Mesendoderm (in vitro differentiated cells): ENCODE measurements at regions not wholly inside any gene's neighbourhood (a gene's known extent, or its start where the extent isn't known, plus 50 kb on each side); places are given as distances from the start of the nearest gene placed in this dataset.

ENCODE experiments used
- DNase-seq: peaks from one replicate; pipeline ENCODE4 v3.0.0; 2013
- H2AK5ac ChIP-seq: 2 replicates; pipeline ENCODE4 v1.6.1; 2013; ENCODE audit warnings: low read length, inconsistent platforms
- H2BK120ac ChIP-seq: 2 replicates; pipeline ENCODE4 v1.6.1; 2013; ENCODE audit warnings: low read depth, mild to moderate bottlenecking, low read length, moderate library complexity, mixed read lengths
- H2BK15ac ChIP-seq: replicated peaks from 2 replicates; pipeline ENCODE4 v1.6.1; 2013; ENCODE audit warnings: low read depth, mild to moderate bottlenecking, moderate library complexity
- H2BK5ac ChIP-seq: 2 replicates; pipeline ENCODE4 v1.6.1; 2013; ENCODE audit warnings: low read length, inconsistent platforms
- H3K18ac ChIP-seq: 2 replicates; pipeline ENCODE4 v1.6.1; 2013; ENCODE audit warnings: mild to moderate bottlenecking, low read length, mixed read lengths
- H3K23ac ChIP-seq: one replicate; pipeline ENCODE4 v1.6.1; 2013; ENCODE audit warnings: low read length
- H3K27ac ChIP-seq: 2 replicates; pipeline ENCODE4 v1.5.1; 2013; ENCODE audit warnings: low read depth, mild to moderate bottlenecking, inconsistent platforms, low read length, moderate library complexity
- H3K27me3 ChIP-seq: 2 replicates; pipeline ENCODE4 v1.6.1; 2013; ENCODE audit warnings: low read length, control low read depth, mild to moderate bottlenecking, inconsistent platforms; ENCODE audit not compliant: insufficient read depth, poor library complexity
- H3K36me3 ChIP-seq: 2 replicates; pipeline ENCODE4 v1.6.1; 2013; ENCODE audit warnings: low read length, inconsistent platforms; ENCODE audit not compliant: control insufficient read depth, insufficient read depth
- H3K4ac ChIP-seq: one replicate; pipeline ENCODE4 v1.6.1; 2013; ENCODE audit warnings: low read depth, mild to moderate bottlenecking, low read length, moderate library complexity
- H3K4me1 ChIP-seq: 2 replicates; pipeline ENCODE4 v1.6.1; 2013; ENCODE audit warnings: low read depth, low read length, inconsistent platforms; ENCODE audit not compliant: control insufficient read depth
- H3K4me2 ChIP-seq: 2 replicates; pipeline ENCODE4 v1.6.1; 2013; ENCODE audit warnings: low read length
- H3K4me3 ChIP-seq: 2 replicates; pipeline ENCODE4 v1.5.1; 2013; ENCODE audit warnings: mild to moderate bottlenecking, low read length
- H3K56ac ChIP-seq: one replicate; pipeline ENCODE4 v1.6.1; 2013; ENCODE audit warnings: low read length
- H3K79me1 ChIP-seq: 2 replicates; pipeline ENCODE4 v1.6.1; 2013; ENCODE audit warnings: low read length, inconsistent platforms
- H3K79me2 ChIP-seq: 2 replicates; pipeline ENCODE4 v1.6.1; 2013; ENCODE audit warnings: mild to moderate bottlenecking, low read length; ENCODE audit not compliant: control insufficient read depth, insufficient read depth
- H3K9ac ChIP-seq: 2 replicates; pipeline ENCODE4 v1.6.1; 2013; ENCODE audit warnings: low read length, inconsistent platforms
- H4K5ac ChIP-seq: one replicate; pipeline ENCODE4 v1.6.1; 2013; ENCODE audit warnings: low read length
- H4K8ac ChIP-seq: one replicate; pipeline ENCODE4 v1.6.1; 2013; ENCODE audit warnings: low read depth, mild to moderate bottlenecking, control low read depth, low read length, moderate library complexity
- WGBS: extraction: QIAGEN DNeasy Blood & Tissue Kit; methylation state at CpG from one replicate; pipeline ENCODE4 v1.1.7; 2013; ENCODE audit warnings: low lambda C conversion rate, missing lambda C conversion rate; ENCODE audit not compliant: insufficient coverage; ENCODE audit errors: extremely low coverage; 5-methylcytosine and 5-hydroxymethylcytosine counted together

GRCh38 chr14:28596391-28596790 is 170.2 kb upstream of the FOXG1 start:
- Histone ChIP-seq H3K27ac (no peak overlapping the region), H3K9ac (no peak overlapping the region), H3K36me3 (no peaks in the 10 kb centered on the region), H2BK120ac (no peak overlapping the region), H4K5ac (no peak overlapping the region), H3K56ac (no peak overlapping the region), H3K4me2 (no peak overlapping the region), H3K4me1 (no peaks in the 10 kb centered on the region), H2BK5ac (no peak overlapping the region), H3K4ac (no peak overlapping the region), H3K18ac (no peak overlapping the region), H4K8ac (no peak overlapping the region), H3K4me3 (no peak overlapping the region), H3K79me1 (no peaks in the 10 kb centered on the region), H3K23ac (no peak overlapping the region), H3K27me3 (no peaks in the 10 kb centered on the region), H2AK5ac (no peak overlapping the region), H2BK15ac (no peak overlapping the region), H3K79me2 (no peaks in the 10 kb centered on the region)
- DNase-seq = no peak

GRCh38 chr14:28599191-28599590 is 167.4 kb upstream of the FOXG1 start:
- Histone ChIP-seq H3K4me3 (no peak overlapping the region), H2BK120ac (no peak overlapping the region), H3K4me2 (no peak overlapping the region), H4K8ac (no peak overlapping the region), H3K79me2 (no peaks in the 10 kb centered on the region), H2AK5ac (no peak overlapping the region), H3K4me1 (no peaks in the 10 kb centered on the region), H3K9ac (no peak overlapping the region), H3K27me3 (no peaks in the 10 kb centered on the region), H3K4ac (no peak overlapping the region), H3K56ac (no peak overlapping the region), H3K23ac (no peak overlapping the region), H4K5ac (no peak overlapping the region), H3K18ac (no peak overlapping the region), H2BK15ac (no peak overlapping the region), H3K79me1 (no peaks in the 10 kb centered on the region), H3K36me3 (no peaks in the 10 kb centered on the region), H3K27ac (no peak overlapping the region), H2BK5ac (no peak overlapping the region)
- no peak for DNase-seq
- no CpG with 5 or more reads among the region's 2 CpGs for WGBS

GRCh38 chr14:28599605-28600004 is 167.0 kb upstream of the FOXG1 start:
- Histone ChIP-seq H2BK15ac (no peak overlapping the region), H2BK5ac (no peak overlapping the region), H3K4ac (no peak overlapping the region), H3K23ac (no peak overlapping the region), H3K4me3 (no peak overlapping the region), H3K4me1 (no peaks in the 10 kb centered on the region), H4K8ac (no peak overlapping the region), H3K27ac (no peak overlapping the region), H4K5ac (no peak overlapping the region), H3K4me2 (no peak overlapping the region), H2AK5ac (no peak overlapping the region), H3K79me2 (no peaks in the 10 kb centered on the region), H3K18ac (no peak overlapping the region), H3K9ac (no peak overlapping the region), H3K27me3 (no peaks in the 10 kb centered on the region), H3K36me3 (no peaks in the 10 kb centered on the region), H2BK120ac (no peak overlapping the region), H3K79me1 (no peaks in the 10 kb centered on the region), H3K56ac (no peak overlapping the region)
- DNase-seq = no peak
- WGBS = no CpG with 5 or more reads among the region's 1 CpG

GRCh38 chr14:28603606-28604005 is 163.0 kb upstream of the FOXG1 start:
- Histone ChIP-seq H3K9ac (no peak overlapping the region), H3K27ac (no peak overlapping the region), H3K4me3 (no peak overlapping the region)

GRCh38 chr14:28607661-28608060 is 158.9 kb upstream of the FOXG1 start:
- Histone ChIP-seq H2AK5ac (no peak overlapping the region), H3K9ac (no peak overlapping the region), H3K4ac (no peak overlapping the region), H3K23ac (no peak overlapping the region), H3K27me3 (no peaks in the 10 kb centered on the region), H3K4me1 (no peaks in the 10 kb centered on the region), H3K56ac (no peak overlapping the region), H3K36me3 (no peaks in the 10 kb centered on the region), H3K79me2 (no peaks in the 10 kb centered on the region), H3K79me1 (no peaks in the 10 kb centered on the region), H3K4me3 (no peak overlapping the region), H2BK15ac (no peak overlapping the region), H3K27ac (no peak overlapping the region), H2BK120ac (no peak overlapping the region), H4K5ac (no peak overlapping the region), H3K4me2 (no peak overlapping the region), H3K18ac (no peak overlapping the region), H4K8ac (no peak overlapping the region), H2BK5ac (no peak overlapping the region)
- no CpG with 5 or more reads among the region's 5 CpGs for WGBS
- DNase-seq = no peak

More at GRCh38 chr14:28603606-28604005, 163.0 kb upstream of the FOXG1 start:
- Histone ChIP-seq H3K27me3 (no peaks in the 10 kb centered on the region), H3K36me3 (no peaks in the 10 kb centered on the region), H3K4me1 (no peaks in the 10 kb centered on the region), H2AK5ac (no peak overlapping the region), H3K18ac (no peak overlapping the region), H2BK120ac (no peak overlapping the region), H3K56ac (no peak overlapping the region), H2BK15ac (no peak overlapping the region), H3K4me2 (no peak overlapping the region), H3K79me2 (no peaks in the 10 kb centered on the region), H4K5ac (no peak overlapping the region), H3K4ac (no peak overlapping the region), H4K8ac (no peak overlapping the region), H3K79me1 (no peaks in the 10 kb centered on the region), H2BK5ac (no peak overlapping the region), H3K23ac (no peak overlapping the region)
- no peak for DNase-seq
- 100% methylated on average over 1 of the region's 6 CpGs for WGBS

GRCh38 chr14:28608443-28608842 is 158.1 kb upstream of the FOXG1 start:
- no peak overlapping the region for H3K56ac ChIP-seq
- no peak overlapping the region for H3K27ac ChIP-seq
- no peak overlapping the region for H4K8ac ChIP-seq
- no peak overlapping the region for H4K5ac ChIP-seq
- H3K9ac ChIP-seq = no peak overlapping the region
- no CpG with 5 or more reads among the region's 8 CpGs for WGBS
- no peaks in the 10 kb centered on the region for H3K36me3 ChIP-seq
- H3K4me2 ChIP-seq = no peak overlapping the region
- H3K79me1 ChIP-seq = no peaks in the 10 kb centered on the region
- no peak for DNase-seq
- H3K18ac ChIP-seq = no peak overlapping the region
- no peaks in the 10 kb centered on the region for H3K4me1 ChIP-seq
- no peaks in the 10 kb centered on the region for H3K27me3 ChIP-seq
- no peak overlapping the region for H2BK15ac ChIP-seq
- no peaks in the 10 kb centered on the region for H3K79me2 ChIP-seq
- H2BK5ac ChIP-seq = no peak overlapping the region
- no peak overlapping the region for H3K23ac ChIP-seq
- H2BK120ac ChIP-seq = no peak overlapping the region
- no peak overlapping the region for H3K4ac ChIP-seq
- no peak overlapping the region for H2AK5ac ChIP-seq
- no peak overlapping the region for H3K4me3 ChIP-seq
